CD4-positive, alpha-beta T cell (primary cell): ENCODE measurements at regions not wholly inside any gene's neighbourhood (a gene's known extent, or its start where the extent isn't known, plus 50 kb on each side); places are given as distances from the start of the nearest gene placed in this dataset.

Source experiments
- ATAC-seq: fragments of 200-7000 bp; cut with Tn5 transposase; one replicate; pipeline ENCODE4 v1.10.0; 2022; ENCODE audit warnings: mild to moderate bottlenecking; ENCODE audit not compliant: poor library complexity
- CTCF ChIA-PET: fragments of 350-600 bp; sonication (Branson Sonifier 250); formaldehyde crosslinking; loops from one replicate; lab custom pipeline; 2021; ENCODE audit warnings: antibody characterized with exemption, inconsistent platforms; lab: Charles Lee
- POLR2A ChIA-PET: fragments of 350-600 bp; sonication (Branson Sonifier 250); formaldehyde crosslinking; loops from one replicate; lab custom pipeline; 2021; ENCODE audit warnings: antibody characterized with exemption, inconsistent platforms; lab: Charles Lee
- DNase-seq, 14 experiments: peaks; one replicate each; pipeline ENCODE4 v3.0.0-alpha.2; 2013 to 2020; ENCODE audit warnings: mixed read lengths in 2 of 14
- H3K27ac ChIP-seq, 2 donors: one replicate each; pipeline versions ENCODE4 v1.5.1 to v1.7.0; 2013; ENCODE audit warnings: low read length in 2 of 2, low read depth in 1 of 2, mild to moderate bottlenecking in 1 of 2
- H3K27me3 ChIP-seq, 2 experiments: 1 replicate in 1 of 2; 2 replicates in 1 of 2; pipeline versions ENCODE4 v1.6.1 to v1.7.0; 2013; ENCODE audit warnings: low read length in 2 of 2, control low read depth in 1 of 2, mild to moderate bottlenecking in 1 of 2, moderate library complexity in 1 of 2; ENCODE audit not compliant: insufficient read depth in 2 of 2, control insufficient read depth in 1 of 2
- H3K36me3 ChIP-seq: one replicate; pipeline ENCODE4 v1.6.1; 2013; ENCODE audit warnings: low read length, control low read depth; ENCODE audit not compliant: insufficient read depth
- H3K4me1 ChIP-seq: one replicate; pipeline ENCODE4 v1.6.1; 2013; ENCODE audit warnings: low read length, control low read depth; ENCODE audit not compliant: insufficient read depth
- H3K4me3 ChIP-seq: one replicate; pipeline ENCODE4 v1.5.1; 2013; ENCODE audit warnings: mild to moderate bottlenecking, low read length, moderate library complexity
- H3K9me3 ChIP-seq, 2 experiments: 1 replicate in 1 of 2; 2 replicates in 1 of 2; pipeline versions ENCODE4 v1.6.1 to v1.7.0; 2013; ENCODE audit warnings: low read length in 2 of 2, mild to moderate bottlenecking in 2 of 2, control low read depth in 1 of 2, moderate library complexity in 1 of 2; ENCODE audit not compliant: control insufficient read depth in 1 of 2, insufficient read depth in 1 of 2
- H3K27ac Mint-ChIP-seq: one replicate; pipeline ENCODE4 v1.8.0; 2020; ENCODE audit warnings: mixed read lengths
- H3K27me3 Mint-ChIP-seq: one replicate; pipeline ENCODE4 v1.8.0; 2021; ENCODE audit warnings: mixed read lengths
- H3K36me3 Mint-ChIP-seq: one replicate; pipeline ENCODE4 v1.8.0; 2021; ENCODE audit warnings: low read depth, mixed read lengths
- H3K4me1 Mint-ChIP-seq: one replicate; pipeline ENCODE4 v1.8.0; 2021; ENCODE audit warnings: low read depth, mixed read lengths
- H3K4me3 Mint-ChIP-seq: one replicate; pipeline ENCODE4 v1.8.0; 2020; ENCODE audit warnings: mild to moderate bottlenecking, mixed read lengths
- H3K9me3 Mint-ChIP-seq: one replicate; pipeline ENCODE4 v1.8.0; 2020; ENCODE audit warnings: mixed read lengths
- intact Hi-C, 2 experiments: fragments of 100-400 bp; cut with DNase I in 1 of 2; cut with micrococcal nuclease in 1 of 2; formaldehyde crosslinking; loops; one replicate each; pipeline versions ENCODE4 v1.15.1 to v1.9.0; 2023 to 2025; cut with DNase I, micrococcal nuclease
- TF ChIP-seq, protein P1 (sequence below): fragments of 200-600 bp; IDR thresholded peaks from one replicate; pipeline ENCODE4 v1.8.0; 2022; ENCODE audit warnings: antibody characterized with exemption, mild to moderate bottlenecking

DNA sequence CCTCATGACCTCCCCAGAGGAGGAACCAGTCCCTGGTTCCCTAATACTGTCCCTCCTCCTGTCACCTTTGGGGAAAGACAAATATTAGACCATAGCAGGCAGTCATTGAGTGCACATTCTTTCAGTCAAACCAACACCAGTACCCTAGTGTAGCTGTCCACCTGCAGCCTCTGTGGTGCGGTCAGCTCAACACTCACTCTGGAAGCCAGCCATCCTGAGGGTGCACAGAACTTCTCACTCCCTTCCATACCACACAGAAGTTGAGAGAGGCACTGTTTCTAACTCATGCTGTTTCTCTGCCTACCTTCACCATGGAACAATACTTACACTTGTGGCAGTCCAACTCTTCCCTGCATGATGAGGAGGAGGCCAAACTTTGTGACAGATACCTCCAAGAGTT lies 175.6 kb upstream of the FOXN2 start:
- no peaks in the 10 kb centered on the region for H3K4me1 Mint-ChIP-seq
- no peak overlapping the region for H3K4me3 ChIP-seq
- H3K27me3 Mint-ChIP-seq: no peaks in the 10 kb centered on the region
- ChIA-PET CTCF (no interaction called here), POLR2A (no interaction called here)
- H3K4me1 ChIP-seq: no peaks in the 10 kb centered on the region
- TF ChIP-seq, protein P1, sequence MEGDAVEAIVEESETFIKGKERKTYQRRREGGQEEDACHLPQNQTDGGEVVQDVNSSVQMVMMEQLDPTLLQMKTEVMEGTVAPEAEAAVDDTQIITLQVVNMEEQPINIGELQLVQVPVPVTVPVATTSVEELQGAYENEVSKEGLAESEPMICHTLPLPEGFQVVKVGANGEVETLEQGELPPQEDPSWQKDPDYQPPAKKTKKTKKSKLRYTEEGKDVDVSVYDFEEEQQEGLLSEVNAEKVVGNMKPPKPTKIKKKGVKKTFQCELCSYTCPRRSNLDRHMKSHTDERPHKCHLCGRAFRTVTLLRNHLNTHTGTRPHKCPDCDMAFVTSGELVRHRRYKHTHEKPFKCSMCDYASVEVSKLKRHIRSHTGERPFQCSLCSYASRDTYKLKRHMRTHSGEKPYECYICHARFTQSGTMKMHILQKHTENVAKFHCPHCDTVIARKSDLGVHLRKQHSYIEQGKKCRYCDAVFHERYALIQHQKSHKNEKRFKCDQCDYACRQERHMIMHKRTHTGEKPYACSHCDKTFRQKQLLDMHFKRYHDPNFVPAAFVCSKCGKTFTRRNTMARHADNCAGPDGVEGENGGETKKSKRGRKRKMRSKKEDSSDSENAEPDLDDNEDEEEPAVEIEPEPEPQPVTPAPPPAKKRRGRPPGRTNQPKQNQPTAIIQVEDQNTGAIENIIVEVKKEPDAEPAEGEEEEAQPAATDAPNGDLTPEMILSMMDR: no peak
- intact Hi-C loops: no loop called here
- ATAC-seq (no peak), DNase-seq (no peak)
- H3K9me3 ChIP-seq: no peaks in the 10 kb centered on the region
- H3K4me3 Mint-ChIP-seq: no peak overlapping the region
- no peak overlapping the region for H3K27ac Mint-ChIP-seq
- H3K9me3 Mint-ChIP-seq: no peaks in the 10 kb centered on the region
- H3K27ac ChIP-seq: no peak overlapping the region
- H3K36me3 ChIP-seq: no peaks in the 10 kb centered on the region
- H3K36me3 Mint-ChIP-seq: no peaks in the 10 kb centered on the region
- H3K27me3 ChIP-seq: no peaks in the 10 kb centered on the region

DNA sequence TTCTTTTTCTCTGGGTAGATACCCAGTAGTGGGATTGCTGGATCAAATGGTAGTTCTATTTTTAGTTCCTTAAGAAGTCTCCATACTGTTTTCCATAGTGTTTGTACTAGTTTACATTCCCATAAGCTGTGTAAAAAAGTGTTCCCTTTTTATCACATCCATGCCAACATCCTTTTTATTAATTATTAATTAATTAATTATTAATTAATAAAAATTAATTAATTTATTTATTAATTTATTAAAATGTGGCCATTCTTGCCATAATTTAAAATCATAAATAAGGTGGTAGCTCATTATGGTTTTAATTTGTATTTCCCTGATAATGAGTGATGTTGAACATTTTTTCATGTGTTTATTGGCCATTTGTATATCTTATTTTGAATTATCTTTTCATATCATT lies 173.9 kb upstream of the FOXN2 start:
- H3K4me1 Mint-ChIP-seq: peaks cover 10% of the 10 kb centered on the region
- no peaks in the 10 kb centered on the region for H3K36me3 Mint-ChIP-seq
- no peak overlapping the region for H3K27ac ChIP-seq
- no peaks in the 10 kb centered on the region for H3K9me3 ChIP-seq
- ATAC-seq: no peak
- POLR2A ChIA-PET: no interaction called here
- H3K4me3 Mint-ChIP-seq: no peak overlapping the region
- no peaks in the 10 kb centered on the region for H3K27me3 ChIP-seq
- H3K36me3 ChIP-seq: no peaks in the 10 kb centered on the region
- TF ChIP-seq, protein P1: no peak
- H3K9me3 Mint-ChIP-seq: no peaks in the 10 kb centered on the region
- CTCF ChIA-PET: no interaction called here
- no peak for DNase-seq
- H3K27ac Mint-ChIP-seq: no peak overlapping the region
- H3K4me1 ChIP-seq: peaks cover 5% of the 10 kb centered on the region
- no peak overlapping the region for H3K4me3 ChIP-seq
- intact Hi-C loops: no loop called here
- H3K27me3 Mint-ChIP-seq: no peaks in the 10 kb centered on the region

DNA sequence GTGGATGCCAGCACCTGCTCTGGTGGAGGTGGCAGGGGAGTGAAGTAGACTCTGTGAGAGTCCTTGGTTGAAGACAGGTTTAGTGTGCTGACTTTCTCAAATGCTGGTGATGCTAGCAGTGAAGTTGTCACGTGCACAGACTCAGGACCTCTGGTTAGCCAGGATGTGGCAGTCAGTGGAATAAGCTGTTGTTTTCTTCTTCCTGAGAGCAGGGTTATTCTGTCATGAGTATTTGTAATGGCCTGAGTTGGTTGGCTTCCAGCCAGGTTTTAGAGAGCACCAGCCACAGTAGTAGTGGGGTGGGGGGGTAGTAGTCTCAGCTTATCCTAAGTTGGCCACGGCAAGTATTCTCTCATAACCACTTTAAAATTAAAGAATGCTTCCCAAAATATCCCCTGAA lies 169.7 kb upstream of the FOXN2 start:
- no peak overlapping the region for H3K4me3 Mint-ChIP-seq
- intact Hi-C loops: no loop called here
- H3K4me3 ChIP-seq: no peak overlapping the region
- TF ChIP-seq, protein P1: no peak
- H3K36me3 Mint-ChIP-seq: no peaks in the 10 kb centered on the region
- CTCF ChIA-PET: interaction anchor here (1.2 kb wide), 1 partner anchor 31 kb away, joined by 4 read pairs; no protein-coding TSS in a partner anchor
- H3K27me3 ChIP-seq: no peaks in the 10 kb centered on the region
- POLR2A ChIA-PET: interaction anchor here (0.5 kb wide), 1 partner anchor 834 kb away, joined by 3 read pairs; no protein-coding TSS in a partner anchor
- no peak overlapping the region for H3K27ac ChIP-seq
- no peaks in the 10 kb centered on the region for H3K36me3 ChIP-seq
- peaks cover 5% of the 10 kb centered on the region for H3K4me1 ChIP-seq
- no peaks in the 10 kb centered on the region for H3K27me3 Mint-ChIP-seq
- no peak for ATAC-seq
- H3K9me3 Mint-ChIP-seq: no peaks in the 10 kb centered on the region
- peaks cover 15% of the 10 kb centered on the region for H3K4me1 Mint-ChIP-seq
- H3K9me3 ChIP-seq: no peaks in the 10 kb centered on the region
- H3K27ac Mint-ChIP-seq: no peak overlapping the region
- peak in 2 of 14 experiments; percentile 13 to 32 for DNase-seq
